IMR-90 (cell line): ENCODE measurements at regions not wholly inside any gene's neighbourhood (a gene's known extent, or its start where the extent isn't known, plus 50 kb on each side); places are given as distances from the start of the nearest gene placed in this dataset.

Experiments
- ATAC-seq: fragments of 200-7000 bp; cut with Tn5 transposase; 2 replicates; pipeline ENCODE4 v1.9.1; 2020; ENCODE audit warnings: low read depth, mild to moderate bottlenecking, moderate library complexity
- BruUV-seq: library from RNA; stranded (reverse); fragments of 400-500 nt; replicated peaks from 2 replicates; lab custom pipeline; 2021; lab: Mats Ljungman, UMichigan
- CTCF ChIA-PET: fragments of 300-600 bp; formaldehyde crosslinking; extraction: SDS; loops from one replicate; lab custom pipeline; 2021; ENCODE audit warnings: antibody characterized with exemption; lab: Yijun Ruan, JAX
- POLR2A ChIA-PET: fragments of 300-600 bp; sonication (Branson Sonifier 250); formaldehyde crosslinking; loops from one replicate; lab custom pipeline; 2022; ENCODE audit warnings: antibody characterized with exemption; ENCODE audit not compliant: unreplicated experiment; lab: Charles Lee
- DNase-seq: peaks from one replicate; pipeline ENCODE4 v3.0.0; 2013
- H2AFZ ChIP-seq: replicated peaks from 2 replicates; pipeline ENCODE3; 2013; ENCODE audit warnings: low read length, mild to moderate bottlenecking; ENCODE audit not compliant: poor library complexity
- H2AK5ac ChIP-seq: 2 replicates; pipeline ENCODE4 v1.6.1; 2013; ENCODE audit warnings: low read depth, low read length, inconsistent platforms
- H2AK9ac ChIP-seq: replicated peaks from 2 replicates; pipeline ENCODE3; 2013; ENCODE audit warnings: mild to moderate bottlenecking, low read depth, low read length, moderate library complexity; ENCODE audit not compliant: poor library complexity
- H2BK120ac ChIP-seq: 2 replicates; pipeline ENCODE4 v1.6.1; 2013; ENCODE audit warnings: low read depth, low read length, inconsistent platforms
- H2BK15ac ChIP-seq: 3 replicates; pipeline ENCODE4 v1.6.1; 2013; ENCODE audit warnings: low read depth, low read length, inconsistent platforms
- H2BK20ac ChIP-seq: 2 replicates; pipeline ENCODE4 v1.6.1; 2013; ENCODE audit warnings: low read depth, mild to moderate bottlenecking, inconsistent platforms, low read length, moderate library complexity
- H2BK5ac ChIP-seq: 2 replicates; pipeline ENCODE4 v1.6.1; 2013; ENCODE audit warnings: mild to moderate bottlenecking, low read depth, low read length, inconsistent platforms; ENCODE audit not compliant: poor library complexity, severe bottlenecking
- H3K14ac ChIP-seq: replicated peaks from 2 replicates; pipeline ENCODE4 v1.6.1; 2013; ENCODE audit warnings: low read depth, low read length, inconsistent platforms
- H3K18ac ChIP-seq: 2 replicates; pipeline ENCODE4 v1.6.1; 2013; ENCODE audit warnings: low read depth, low read length, control low read depth
- H3K23ac ChIP-seq: 2 replicates; pipeline ENCODE4 v1.6.1; 2013; ENCODE audit warnings: low read depth, low read length, inconsistent platforms
- H3K27ac ChIP-seq: 2 replicates; pipeline ENCODE4 v1.5.1; 2013; ENCODE audit warnings: mild to moderate bottlenecking, control low read depth, low read length; ENCODE audit not compliant: insufficient read depth
- H3K27me3 ChIP-seq: 2 replicates; pipeline ENCODE4 v1.6.1; 2013; ENCODE audit warnings: low read length; ENCODE audit not compliant: control insufficient read depth, insufficient read depth
- H3K36me3 ChIP-seq: 2 replicates; pipeline ENCODE4 v1.6.1; 2013; ENCODE audit warnings: low read length, mixed read lengths; ENCODE audit not compliant: control insufficient read depth, insufficient read depth
- H3K4ac ChIP-seq: 2 replicates; pipeline ENCODE4 v1.6.1; 2013; ENCODE audit warnings: low read depth, low read length, inconsistent platforms
- H3K4me1 ChIP-seq: 2 replicates; pipeline ENCODE4 v1.6.1; 2013; ENCODE audit warnings: low read length, mixed read lengths; ENCODE audit not compliant: control insufficient read depth, insufficient read depth
- H3K4me2 ChIP-seq: 2 replicates; pipeline ENCODE4 v1.6.1; 2013; ENCODE audit warnings: low read depth, mild to moderate bottlenecking, control low read depth, low read length, moderate library complexity
- H3K4me3 ChIP-seq: 2 replicates; pipeline ENCODE4 v1.5.1; 2013; ENCODE audit warnings: low read depth, mild to moderate bottlenecking, control low read depth, low read length, moderate library complexity; ENCODE audit not compliant: insufficient read depth
- H3K56ac ChIP-seq: 2 replicates; pipeline ENCODE4 v1.6.1; 2013; ENCODE audit warnings: low read length, inconsistent platforms; ENCODE audit not compliant: insufficient read depth; ENCODE audit errors: extremely low read depth
- H3K79me1 ChIP-seq, 2 experiments: 2 replicates each; pipeline ENCODE4 v1.6.1; 2013; ENCODE audit warnings: low read length in 2 of 2, inconsistent platforms in 1 of 2, low read depth in 1 of 2
- H3K9ac ChIP-seq: 2 replicates; pipeline ENCODE4 v1.6.1; 2013; ENCODE audit warnings: low read depth, low read length, control low read depth
- H3K9me1 ChIP-seq: 2 replicates; pipeline ENCODE4 v1.6.1; 2013; ENCODE audit warnings: low read length, inconsistent platforms; ENCODE audit not compliant: insufficient read depth
- H3K9me3 ChIP-seq: 2 replicates; pipeline ENCODE4 v1.6.1; 2013; ENCODE audit warnings: low read length; ENCODE audit not compliant: control insufficient read depth, insufficient read depth
- H4K20me1 ChIP-seq: 2 replicates; pipeline ENCODE4 v1.6.1; 2013; ENCODE audit warnings: low read length, inconsistent platforms; ENCODE audit not compliant: insufficient read depth
- H4K5ac ChIP-seq: 2 replicates; pipeline ENCODE4 v1.6.1; 2013; ENCODE audit warnings: mild to moderate bottlenecking, low read depth, low read length, control low read depth
- H4K8ac ChIP-seq, 2 experiments: 2 replicates each; pipeline ENCODE4 v1.6.1; 2013; ENCODE audit warnings: low read depth in 2 of 2, low read length in 2 of 2, control low read depth in 1 of 2, inconsistent platforms in 1 of 2
- H4K91ac ChIP-seq: 2 replicates; pipeline ENCODE4 v1.6.1; 2013; ENCODE audit warnings: low read depth, low read length, inconsistent platforms; ENCODE audit not compliant: insufficient read depth
- BHLHE40 ChIP-seq: fragments of 150-350 bp; IDR thresholded peaks from 2 replicates; pipeline ENCODE4 v1.6.1; 2016; ENCODE audit warnings: mild to moderate bottlenecking, low read depth, low read length
- CEBPB ChIP-seq: IDR thresholded peaks from 2 replicates; pipeline ENCODE4 v1.6.1; 2012; ENCODE audit warnings: low read depth, low read length, improper control_type of control experiment
- CHD1 ChIP-seq: IDR thresholded peaks from 2 replicates; pipeline ENCODE4 v1.6.1; 2012; ENCODE audit warnings: low read depth, low read length, improper control_type of control experiment
- ELK1 ChIP-seq: fragments of 150-350 bp; IDR thresholded peaks from 2 replicates; pipeline ENCODE4 v1.6.1; 2016; ENCODE audit warnings: low read depth, mild to moderate bottlenecking, low read length, moderate library complexity, borderline replicate concordance
- FOS ChIP-seq: fragments of 150-350 bp; IDR thresholded peaks from 2 replicates; pipeline ENCODE4 v1.6.1; 2016; ENCODE audit warnings: low read depth, low read length
- MAFK ChIP-seq: IDR thresholded peaks from 2 replicates; pipeline ENCODE4 v1.6.1; 2012; ENCODE audit warnings: low read depth, low read length, improper control_type of control experiment
- MAZ ChIP-seq: IDR thresholded peaks from 2 replicates; pipeline ENCODE4 v1.6.1; 2012; ENCODE audit warnings: low read depth, mild to moderate bottlenecking, low read length, improper control_type of control experiment, moderate library complexity, borderline replicate concordance
- MXI1 ChIP-seq: IDR thresholded peaks from 2 replicates; pipeline ENCODE4 v1.6.1; 2012; ENCODE audit warnings: low read depth, mild to moderate bottlenecking, low read length, moderate library complexity, borderline replicate concordance
- NFE2L2 ChIP-seq: fragments of 150-350 bp; IDR thresholded peaks from 2 replicates; pipeline ENCODE4 v1.6.1; 2016; ENCODE audit warnings: low read depth, mild to moderate bottlenecking, low read length
- POLR2A ChIP-seq: IDR thresholded peaks from 2 replicates; pipeline ENCODE4 v1.6.1; 2012; ENCODE audit warnings: mild to moderate bottlenecking, low read depth, low read length
- RAD21 ChIP-seq: IDR thresholded peaks from 2 replicates; pipeline ENCODE4 v1.6.1; 2012; ENCODE audit warnings: low read length, improper control_type of control experiment
- RCOR1 ChIP-seq: IDR thresholded peaks from 2 replicates; pipeline ENCODE4 v1.6.1; 2012; ENCODE audit warnings: mild to moderate bottlenecking, low read length, improper control_type of control experiment; ENCODE audit not compliant: insufficient replicate concordance
- RFX5 ChIP-seq: IDR thresholded peaks from 2 replicates; pipeline ENCODE4 v1.8.0; 2012; ENCODE audit warnings: low read depth, mild to moderate bottlenecking, low read length, moderate library complexity
- SMC3 ChIP-seq: fragments of 150-350 bp; IDR thresholded peaks from 2 replicates; pipeline ENCODE4 v1.6.1; 2016; ENCODE audit warnings: low read depth, mild to moderate bottlenecking, antibody characterized with exemption, low read length, moderate library complexity
- USF2 ChIP-seq: fragments of 150-350 bp; IDR thresholded peaks from 2 replicates; pipeline ENCODE4 v1.6.1; 2017; ENCODE audit warnings: mild to moderate bottlenecking, antibody characterized with exemption, low read length, low read depth
- WGBS, 2 experiments: methylation state at CpG; one replicate each; pipeline versions ENCODE4 v1.1.5 to v1.1.7; 2013; ENCODE audit warnings: missing lambda C conversion rate in 2 of 2; ENCODE audit not compliant: insufficient read length in 1 of 2; ENCODE audit errors: extremely low coverage in 2 of 2; 5-methylcytosine and 5-hydroxymethylcytosine counted together
- dilution Hi-C: fragments of 300-500 bp; cut with HindIII; formaldehyde crosslinking; loops from one replicate; pipeline ENCODE4 v1.14.3; 2018; ENCODE audit warnings: low sequenced_read_pairs; ENCODE audit not compliant: unreplicated experiment
- in situ Hi-C: fragments of 300-500 bp; cut with MboI; formaldehyde crosslinking; loops from 3 replicates; pipeline ENCODE4 v1.14.3; 2019; ENCODE audit warnings: low sequenced_read_pairs, inconsistent platforms, mixed read lengths
- intact Hi-C: fragments of 100-400 bp; cut with micrococcal nuclease; formaldehyde crosslinking; loops from 2 replicates; pipeline ENCODE4 v1.10.0; 2022
- TF ChIP-seq, protein P1 (sequence below): conservative IDR thresholded peaks from 2 replicates; pipeline ENCODE4 v1.5.1; 2012; ENCODE audit warnings: mild to moderate bottlenecking, low read depth, low read length, improper control_type of control experiment

DNA sequence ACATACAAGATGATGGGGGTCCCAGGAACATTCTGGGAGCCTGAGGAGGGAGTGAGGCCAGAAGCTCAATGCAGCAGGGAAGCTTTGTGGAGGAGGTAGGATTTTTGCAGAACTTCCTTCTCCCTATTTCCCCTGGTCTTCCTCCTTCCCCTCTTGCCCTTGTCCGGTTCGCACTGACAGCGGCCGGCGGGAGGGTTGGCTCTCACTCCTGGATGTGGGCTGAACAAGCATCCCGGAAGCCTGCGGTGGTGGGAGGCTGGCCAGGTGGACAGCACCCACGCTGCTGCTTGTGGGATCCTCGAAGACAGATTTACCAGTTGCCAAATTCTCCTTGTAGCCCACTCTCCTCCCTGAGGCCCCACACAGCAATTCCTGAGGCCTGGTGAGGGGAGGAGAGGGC is 112.2 kb downstream of the KCNA5 start:
- Histone ChIP-seq H3K18ac (no peak overlapping the region), H4K91ac (no peak overlapping the region), H2AK9ac (no peak overlapping the region), H2AFZ (no peak overlapping the region), H4K8ac (no peak overlapping the region), H3K79me1 (no peaks in the 10 kb centered on the region), H3K4me1 (no peaks in the 10 kb centered on the region), H3K56ac (no peak overlapping the region), H2BK5ac (no peak overlapping the region), H4K5ac (no peak overlapping the region), H3K4me3 (no peak overlapping the region), H2BK120ac (no peak overlapping the region), H3K9ac (no peak overlapping the region), H3K36me3 (no peaks in the 10 kb centered on the region), H2AK5ac (no peak overlapping the region), H3K14ac (no peak overlapping the region), H2BK15ac (no peak overlapping the region), H3K4ac (no peak overlapping the region), H3K27me3 (peaks cover 13% of the 10 kb centered on the region), H3K9me1 (0 out of 2 replicates have a peak, but pooled peaks cover 3% of the 10 kb centered on the region), H3K27ac (no peak overlapping the region), H3K4me2 (no peak overlapping the region), H3K9me3 (no peaks in the 10 kb centered on the region), H3K23ac (no peak overlapping the region), H4K20me1 (no peaks in the 10 kb centered on the region), H2BK20ac (no peak overlapping the region)
- CTCF ChIA-PET = no interaction called here
- intact Hi-C loops (no loop called here), dilution Hi-C loops (no loop called here), in situ Hi-C loops (no loop called here)
- POLR2A ChIA-PET = no interaction called here
- BruUV-seq = no TSS peak
- no CpG with 5 or more reads among the region's 9 CpGs for WGBS, 2 experiments
- no peak for TF ChIP-seq FOS
- TF ChIP-seq MAZ = no peak
- no peak for TF ChIP-seq RCOR1
- TF ChIP-seq ELK1 = no peak
- no peak for TF ChIP-seq MXI1
- no peak for TF ChIP-seq SMC3
- no peak for TF ChIP-seq CHD1
- TF ChIP-seq NFE2L2 = no peak
- no peak for TF ChIP-seq RAD21
- TF ChIP-seq BHLHE40 = no peak
- TF ChIP-seq CEBPB = no peak
- no peak for TF ChIP-seq MAFK
- TF ChIP-seq, protein P1, sequence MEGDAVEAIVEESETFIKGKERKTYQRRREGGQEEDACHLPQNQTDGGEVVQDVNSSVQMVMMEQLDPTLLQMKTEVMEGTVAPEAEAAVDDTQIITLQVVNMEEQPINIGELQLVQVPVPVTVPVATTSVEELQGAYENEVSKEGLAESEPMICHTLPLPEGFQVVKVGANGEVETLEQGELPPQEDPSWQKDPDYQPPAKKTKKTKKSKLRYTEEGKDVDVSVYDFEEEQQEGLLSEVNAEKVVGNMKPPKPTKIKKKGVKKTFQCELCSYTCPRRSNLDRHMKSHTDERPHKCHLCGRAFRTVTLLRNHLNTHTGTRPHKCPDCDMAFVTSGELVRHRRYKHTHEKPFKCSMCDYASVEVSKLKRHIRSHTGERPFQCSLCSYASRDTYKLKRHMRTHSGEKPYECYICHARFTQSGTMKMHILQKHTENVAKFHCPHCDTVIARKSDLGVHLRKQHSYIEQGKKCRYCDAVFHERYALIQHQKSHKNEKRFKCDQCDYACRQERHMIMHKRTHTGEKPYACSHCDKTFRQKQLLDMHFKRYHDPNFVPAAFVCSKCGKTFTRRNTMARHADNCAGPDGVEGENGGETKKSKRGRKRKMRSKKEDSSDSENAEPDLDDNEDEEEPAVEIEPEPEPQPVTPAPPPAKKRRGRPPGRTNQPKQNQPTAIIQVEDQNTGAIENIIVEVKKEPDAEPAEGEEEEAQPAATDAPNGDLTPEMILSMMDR = no peak
- no peak for TF ChIP-seq USF2
- TF ChIP-seq POLR2A = no peak
- no peak for TF ChIP-seq RFX5
- ATAC-seq (no peak), DNase-seq (no peak)
